HT1080 (cell line): ENCODE measurements at regions not wholly inside any gene's neighbourhood (a gene's known extent, or its start where the extent isn't known, plus 50 kb on each side); places are given as distances from the start of the nearest gene placed in this dataset.

ENCODE experiments used
- DNase-seq: peaks from one replicate; pipeline ENCODE4 v3.0.0-alpha.2; 2015; ENCODE audit warnings: low read depth

GRCh38 chr9:107674721-107675277 lies 185.2 kb upstream of the KLF4 start:
- DNase-seq = no peak

DNA sequence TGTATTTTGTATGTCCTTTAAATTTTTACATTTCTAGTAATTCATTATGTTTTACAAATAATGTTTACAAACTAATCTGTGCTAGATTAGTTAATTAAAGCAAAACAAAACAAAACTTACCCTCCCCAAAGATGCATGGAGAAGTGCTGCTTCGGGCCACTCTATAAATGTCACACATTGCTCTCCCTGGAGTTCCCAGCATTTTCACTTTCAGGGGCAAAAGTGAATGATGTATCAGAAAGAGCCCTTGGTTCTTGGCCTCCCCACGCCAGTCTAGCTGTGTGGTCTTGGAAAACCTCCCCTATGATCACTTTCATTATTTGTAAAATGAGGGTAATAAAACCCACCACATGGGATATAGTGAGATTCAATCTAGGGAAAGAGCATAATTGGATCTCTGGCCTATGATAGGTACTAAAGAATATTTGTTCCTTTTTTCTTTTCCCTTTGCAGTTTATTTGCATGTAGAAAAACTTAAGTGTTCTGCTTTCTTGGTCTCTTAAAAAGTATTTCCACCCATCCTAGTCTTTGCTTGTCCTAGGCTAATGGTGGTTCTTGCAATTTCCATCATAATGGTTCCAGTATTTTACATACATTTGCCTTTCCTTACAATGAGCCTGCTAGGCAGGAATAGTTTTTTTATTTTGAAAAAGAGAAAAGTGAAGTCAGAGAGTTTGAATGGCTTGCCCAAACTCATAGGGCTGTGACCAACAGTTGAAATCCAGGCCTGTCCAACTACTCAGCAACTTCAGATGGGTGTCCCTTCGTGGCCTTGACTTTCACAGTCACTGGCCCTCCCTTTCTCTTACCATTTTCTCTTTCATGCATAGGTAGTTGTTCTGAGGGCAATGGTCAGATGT lies 184.5 kb upstream of the KLF4 start:
- DNase-seq = no peak

- no peak for DNase-seq
Measured at GRCh38 chr9:107671588-107671987, 182.0 kb upstream of the KLF4 start.

DNA sequence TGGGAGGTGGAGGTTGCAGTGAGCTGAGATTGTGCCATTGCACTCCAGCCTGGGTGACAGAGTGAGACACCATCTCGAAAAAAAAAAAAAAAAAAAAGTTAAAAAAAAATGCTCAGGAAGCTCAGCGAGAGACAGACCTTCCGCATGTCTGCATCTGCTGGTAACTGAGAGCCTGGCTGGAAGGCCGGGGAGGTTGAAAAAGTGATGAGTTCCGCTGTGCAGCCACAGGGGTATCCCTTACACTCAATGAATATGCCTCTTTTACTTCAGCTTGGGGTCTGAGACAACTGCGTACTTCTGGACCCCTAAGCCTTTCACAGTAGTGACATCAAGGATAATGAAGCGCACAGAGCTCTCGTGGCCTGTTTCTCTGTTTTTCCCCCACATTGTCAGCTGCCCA lies 179.9 kb upstream of the KLF4 start:
- no peak for DNase-seq

- DNase-seq = no peak
Measured at GRCh38 chr9:107667231-107668070, 177.9 kb upstream of the KLF4 start.

DNA sequence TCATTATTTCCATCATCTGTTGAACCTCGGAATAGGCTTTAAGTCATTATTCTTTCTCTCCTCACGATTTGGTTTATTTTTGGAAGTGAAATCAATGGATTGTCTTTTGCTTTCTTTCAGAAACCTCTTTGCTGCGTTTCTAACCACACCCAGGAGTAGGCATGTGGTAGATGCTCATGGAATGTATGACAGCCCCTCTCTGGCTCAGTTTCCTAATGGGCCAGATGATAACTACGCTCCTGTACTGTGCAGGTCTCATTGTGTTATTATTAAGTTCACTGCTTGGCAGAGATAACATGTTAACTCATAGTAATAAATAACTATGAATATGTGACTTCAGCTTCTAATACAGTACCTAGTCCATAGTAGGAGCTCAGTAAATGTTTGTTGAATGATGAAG lies 175.5 kb upstream of the KLF4 start:
- no peak for DNase-seq

- no peak for DNase-seq
Measured at GRCh38 chr9:107660976-107661375, 171.4 kb upstream of the KLF4 start.

- no peak for DNase-seq
Measured at GRCh38 chr9:107653263-107653821, 163.8 kb upstream of the KLF4 start.

GRCh38 chr9:107650995-107651394 lies 161.4 kb upstream of the KLF4 start:
- DNase-seq = no peak

GRCh38 chr9:107650321-107650720 lies 160.8 kb upstream of the KLF4 start:
- peak; percentile 32 for DNase-seq

- no peak for DNase-seq
Measured at GRCh38 chr9:107648153-107648715, 158.7 kb upstream of the KLF4 start.

- DNase-seq = no peak
Measured at GRCh38 chr9:107647611-107648010, 158.0 kb upstream of the KLF4 start.

GRCh38 chr9:107647141-107647540 lies 157.6 kb upstream of the KLF4 start:
- DNase-seq = no peak

GRCh38 chr9:107645464-107645833 lies 155.9 kb upstream of the KLF4 start:
- no peak for DNase-seq

GRCh38 chr9:107644733-107645463 lies 155.3 kb upstream of the KLF4 start:
- no peak for DNase-seq

GRCh38 chr9:107639426-107639825 lies 149.9 kb upstream of the KLF4 start:
- DNase-seq = no peak

- DNase-seq = no peak
Measured at GRCh38 chr9:107638521-107639310, 149.1 kb upstream of the KLF4 start.

- DNase-seq = no peak
Measured at GRCh38 chr9:107637421-107638420, 148.2 kb upstream of the KLF4 start.
